ENCODE measurements at regions not wholly inside any gene's neighbourhood (a gene's known extent, or its start where the extent isn't known, plus 50 kb on each side); places are given as distances from the start of the nearest gene placed in this dataset.

DNA sequence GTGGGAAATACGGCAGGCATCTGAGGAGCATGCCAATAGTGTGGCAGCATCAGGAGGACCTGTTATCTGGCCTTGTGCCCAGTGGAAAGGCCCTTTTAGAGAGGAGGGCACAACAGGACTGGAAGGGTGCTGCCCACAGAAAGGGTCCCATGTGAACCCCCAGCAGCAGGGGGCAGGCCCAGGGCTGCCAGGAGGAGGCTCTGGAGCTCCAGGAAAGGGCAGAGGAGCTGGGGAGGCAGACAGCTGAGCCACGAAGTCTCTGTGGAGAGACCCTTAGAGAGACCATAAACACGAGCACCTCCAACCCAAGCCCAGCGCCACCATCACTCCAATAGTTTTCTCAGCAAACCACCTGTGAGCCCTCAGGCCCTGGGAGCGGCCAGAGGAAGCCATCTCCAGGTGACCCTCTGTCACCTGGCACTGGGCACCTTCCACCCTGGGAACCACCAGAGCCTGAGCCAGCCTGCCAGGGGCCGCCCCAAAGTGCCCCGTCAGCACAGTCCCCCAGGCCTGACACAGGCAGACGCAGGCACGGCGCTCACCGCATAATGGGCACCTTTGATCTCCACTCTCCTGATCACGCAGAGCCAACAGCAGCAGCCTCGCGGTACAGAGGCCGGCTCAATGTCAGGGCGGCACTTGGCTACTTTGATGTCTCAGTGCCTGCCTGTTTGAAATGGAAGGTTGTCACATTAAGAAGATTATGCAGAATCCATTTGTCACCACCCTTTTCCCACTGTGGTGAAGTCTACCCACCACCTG is 162.5 kb upstream of the RAB6C start:
- TF ChIP-seq ZZZ3 (CRISPR knock-in tag; IDR thresholded peaks at IDR 0.05; ENCODE audit: borderline replicate concordance) (no peak), SATB2 (CRISPR knock-in tag; IDR thresholded peaks at IDR 0.05) (no peak), MAFF (IDR thresholded peaks at IDR 0.05; ENCODE audit: low read depth, low read length) (peak; percentile 63), SMC3 (IDR thresholded peaks at IDR 0.05; ENCODE audit: low read length) (no peak), KAT8 (CRISPR knock-in tag; IDR thresholded peaks at IDR 0.05) (no peak), ZNF614 (CRISPR knock-in tag; IDR thresholded peaks at IDR 0.05; ENCODE audit: borderline replicate concordance) (no peak), CHD2 (IDR thresholded peaks at IDR 0.05; ENCODE audit: low read depth, low read length) (peak; percentile 56; the same call in 1 of the 2 replicates)
